ENCODE measurements at regions not wholly inside any gene's neighbourhood (a gene's known extent, or its start where the extent isn't known, plus 50 kb on each side); places are given as distances from the start of the nearest gene placed in this dataset.

DNA sequence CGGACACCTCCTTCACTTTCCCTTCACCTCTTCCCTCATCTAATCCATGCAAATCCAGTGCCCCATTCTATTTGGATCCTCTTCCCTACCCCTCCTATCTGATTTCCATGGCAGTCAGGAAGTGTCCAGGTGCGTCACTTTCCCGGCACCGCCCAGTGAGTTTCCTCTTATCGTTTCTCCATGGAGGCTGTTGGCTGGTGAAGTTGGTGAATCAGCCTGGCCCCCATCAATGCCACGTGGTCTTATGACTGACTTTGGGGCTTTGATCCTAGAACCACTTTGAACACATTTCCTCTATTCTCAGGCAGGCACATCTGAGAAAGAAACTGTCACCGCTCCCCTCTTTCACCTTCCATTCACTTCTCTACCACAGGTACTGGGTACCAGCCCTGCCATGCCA, 137.8 kb downstream of the CEP135 start:
- no peak for TF ChIP-seq CTCF (IDR thresholded peaks at IDR 0.05; ENCODE audit: insufficient read depth, low read depth, low read length)
- no peak for TF ChIP-seq EZH2 (IDR thresholded peaks at IDR 0.05; ENCODE audit: insufficient read depth, low read length)
